ENCODE measurements at regions not wholly inside any gene's neighbourhood (a gene's known extent, or its start where the extent isn't known, plus 50 kb on each side); places are given as distances from the start of the nearest gene placed in this dataset.

- TF ChIP-seq HDAC6 (IDR thresholded peaks at IDR 0.05; ENCODE audit: unreplicated experiment) (no peak), EZH2 (IDR thresholded peaks at IDR 0.05; ENCODE audit: borderline replicate concordance, control insufficient read depth, low read depth, low read length) (no peak), FOS (IDR thresholded peaks at IDR 0.05; ENCODE audit: borderline replicate concordance, extremely low read depth, insufficient read length) (no peak), E2F4 (IDR thresholded peaks at IDR 0.05; ENCODE audit: low read depth, low read length) (no peak), CTCF (IDR thresholded peaks at IDR 0.05 in 2 of 3, conservative IDR thresholded peaks at IDR 0.05 in 1 of 3; ENCODE audit: control insufficient read depth in 2 of 3, extremely low read depth in 1 of 3, insufficient read depth in 1 of 3, low read depth in 3 of 3, low read length in 3 of 3) (no peak)
Observed at GRCh38 chrX:137945470-137945869, 379.5 kb downstream of the ZIC3 start.

All from GM12878 (cell line).